ENCODE measurements at regions not wholly inside any gene's neighbourhood (a gene's known extent, or its start where the extent isn't known, plus 50 kb on each side); places are given as distances from the start of the nearest gene placed in this dataset.

- TF ChIP-seq, protein P1, sequence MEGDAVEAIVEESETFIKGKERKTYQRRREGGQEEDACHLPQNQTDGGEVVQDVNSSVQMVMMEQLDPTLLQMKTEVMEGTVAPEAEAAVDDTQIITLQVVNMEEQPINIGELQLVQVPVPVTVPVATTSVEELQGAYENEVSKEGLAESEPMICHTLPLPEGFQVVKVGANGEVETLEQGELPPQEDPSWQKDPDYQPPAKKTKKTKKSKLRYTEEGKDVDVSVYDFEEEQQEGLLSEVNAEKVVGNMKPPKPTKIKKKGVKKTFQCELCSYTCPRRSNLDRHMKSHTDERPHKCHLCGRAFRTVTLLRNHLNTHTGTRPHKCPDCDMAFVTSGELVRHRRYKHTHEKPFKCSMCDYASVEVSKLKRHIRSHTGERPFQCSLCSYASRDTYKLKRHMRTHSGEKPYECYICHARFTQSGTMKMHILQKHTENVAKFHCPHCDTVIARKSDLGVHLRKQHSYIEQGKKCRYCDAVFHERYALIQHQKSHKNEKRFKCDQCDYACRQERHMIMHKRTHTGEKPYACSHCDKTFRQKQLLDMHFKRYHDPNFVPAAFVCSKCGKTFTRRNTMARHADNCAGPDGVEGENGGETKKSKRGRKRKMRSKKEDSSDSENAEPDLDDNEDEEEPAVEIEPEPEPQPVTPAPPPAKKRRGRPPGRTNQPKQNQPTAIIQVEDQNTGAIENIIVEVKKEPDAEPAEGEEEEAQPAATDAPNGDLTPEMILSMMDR (IDR thresholded peaks at IDR 0.05; ENCODE audit: insufficient read depth, low read length), result no peak
- TF ChIP-seq POLR2AphosphoS5 (IDR thresholded peaks at IDR 0.05; ENCODE audit: low read depth), result no peak
These were observed 71.6 kb upstream of the SYN2 start for GRCh38 chr3:11932636-11933035.

Data from HL-60 (cell line).